ENCODE measurements at regions not wholly inside any gene's neighbourhood (a gene's known extent, or its start where the extent isn't known, plus 50 kb on each side); places are given as distances from the start of the nearest gene placed in this dataset.
"Not testable (repeated sequence)": the region's sequence is repeated elsewhere in the genome, so short reads cannot be mapped to it uniquely, and the experiment has no call there.

GRCh38 chr3:81829272-81829671, 67.8 kb upstream of the GBE1 start:
- TF ChIP-seq CTCF (IDR thresholded peaks at IDR 0.05 in 4 of 5, conservative IDR thresholded peaks at IDR 0.05 in 1 of 5); POLR2A (IDR thresholded peaks at IDR 0.05): not testable (repeated sequence)
